NK-92 (cell line): ENCODE measurements at regions not wholly inside any gene's neighbourhood (a gene's known extent, or its start where the extent isn't known, plus 50 kb on each side); places are given as distances from the start of the nearest gene placed in this dataset.

Experiments
- DNase-seq: peaks from one replicate; lab custom pipeline; 2025; ENCODE audit not compliant: unreplicated experiment; lab: John Stamatoyannopoulos, UW

DNA sequence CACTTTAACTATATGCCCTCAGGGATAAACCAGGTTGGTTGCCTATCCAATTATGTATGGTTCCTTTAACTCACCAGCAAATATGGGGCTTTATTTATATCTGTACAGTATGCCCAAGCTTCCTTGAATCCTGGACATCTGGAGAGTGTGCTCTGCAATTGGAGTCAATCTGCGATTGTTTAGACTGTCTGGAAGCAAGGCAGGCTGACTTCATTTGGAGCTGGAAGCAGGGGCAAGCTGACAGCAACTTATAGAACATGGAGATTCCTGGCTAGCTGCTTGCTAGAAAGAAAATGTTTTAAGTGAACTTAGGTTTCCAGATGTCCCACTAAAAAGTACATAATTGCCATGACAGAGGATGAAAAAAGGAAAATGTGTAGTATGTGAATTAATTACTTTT is 63.7 kb upstream of the TPRG1 start:
- no peak for DNase-seq

DNA sequence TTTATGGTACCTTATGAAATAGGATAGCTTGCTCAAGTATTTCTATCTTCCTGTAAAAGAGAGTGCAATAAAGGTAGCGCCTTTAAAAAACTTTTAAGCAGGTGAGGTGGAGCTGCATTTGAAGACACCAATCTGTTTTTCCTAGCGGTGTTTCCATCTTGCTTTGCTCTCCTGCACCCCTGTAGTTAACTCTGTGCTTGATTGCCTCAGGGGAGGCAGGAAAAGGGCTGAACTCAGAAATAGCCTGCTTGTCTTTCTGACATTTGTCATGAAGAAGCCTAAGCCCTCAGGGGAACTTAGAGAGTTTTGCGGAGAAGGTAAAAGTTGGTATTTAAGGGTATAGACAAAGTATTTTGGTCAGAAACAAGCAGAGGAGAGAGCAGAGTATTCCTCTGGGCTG is 63.0 kb upstream of the TPRG1 start:
- no peak for DNase-seq

DNA sequence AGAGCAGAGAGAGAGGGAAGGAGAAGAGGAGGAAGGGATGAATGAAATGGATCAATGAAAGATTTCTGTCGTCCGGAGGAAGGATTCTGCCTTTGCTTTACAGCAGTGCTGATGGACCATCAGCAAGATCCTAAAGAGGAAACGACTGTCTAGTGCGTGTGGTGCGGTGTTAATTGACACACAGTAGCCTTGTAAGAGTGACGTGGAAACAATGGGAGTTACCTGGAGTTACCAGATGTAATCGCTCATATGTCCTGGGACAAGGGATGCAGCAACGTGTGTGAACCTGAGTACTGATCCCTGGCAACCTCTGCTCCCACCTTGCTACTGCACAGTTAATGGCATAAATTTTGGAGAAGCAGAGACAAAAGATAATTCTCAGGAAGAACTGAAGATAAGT is 62.6 kb upstream of the TPRG1 start:
- DNase-seq: no peak

DNA sequence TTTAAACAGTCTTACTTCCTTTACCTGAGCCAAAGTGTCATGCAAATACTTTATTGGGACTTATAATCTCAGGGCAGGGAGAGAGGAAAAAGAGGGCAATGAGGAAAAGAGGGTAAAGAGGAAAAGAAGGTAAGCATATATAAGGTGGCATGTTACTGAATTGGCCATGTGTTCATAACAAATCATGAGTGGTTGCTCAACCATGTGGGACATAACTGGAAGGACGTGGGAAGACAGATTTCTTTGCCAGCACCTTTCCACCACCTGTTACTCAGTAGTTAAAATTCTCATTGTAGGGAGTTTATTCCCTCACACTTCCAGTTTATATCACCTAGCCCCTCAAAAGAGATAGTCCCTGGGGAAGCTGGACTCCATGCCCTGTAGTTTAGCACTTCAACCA is 54.7 kb upstream of the TPRG1 start:
- no peak for DNase-seq

DNA sequence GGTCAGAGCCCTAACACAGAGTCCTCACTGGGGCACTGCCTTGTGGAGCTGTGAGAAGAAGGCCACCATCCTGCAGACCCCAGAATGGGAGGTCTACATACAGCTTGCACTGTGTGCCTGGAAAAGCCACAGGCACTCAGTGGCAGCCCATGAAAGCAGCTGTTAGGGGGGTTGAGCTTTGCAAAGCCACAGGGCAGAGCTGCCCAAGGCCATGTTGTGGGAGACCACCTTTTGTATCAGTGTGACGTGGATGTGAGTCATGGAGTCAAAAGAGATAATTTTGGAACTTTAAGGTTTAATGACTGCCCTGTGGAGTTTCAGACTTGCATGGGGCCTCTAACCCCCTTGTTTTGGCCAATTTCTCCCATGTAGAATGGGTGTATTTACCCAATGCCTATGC is 52.9 kb upstream of the TPRG1 start:
- DNase-seq: no peak

GRCh38 chr3:189119950-189120349 is 51.8 kb upstream of the TPRG1 start:
- DNase-seq: no peak

DNA sequence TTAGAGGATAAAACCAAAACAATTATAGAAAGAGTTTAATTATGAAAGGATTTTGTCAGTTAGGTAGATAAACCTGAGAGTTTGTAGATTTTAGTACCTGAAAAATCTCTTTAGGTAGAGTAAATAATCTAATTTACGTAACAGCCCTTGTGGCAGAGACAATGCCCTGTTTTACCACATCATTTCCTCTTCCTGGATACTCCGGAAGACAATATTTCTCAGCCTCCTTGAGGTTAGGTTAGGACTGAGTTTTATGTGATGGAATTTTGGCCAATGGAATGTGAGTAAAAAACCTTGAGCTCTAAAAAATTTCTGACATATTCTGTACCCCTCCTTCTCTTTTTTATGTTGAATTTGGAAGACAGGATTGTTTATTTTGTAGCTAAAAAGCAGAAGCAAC is 50.7 kb upstream of the TPRG1 start:
- no peak for DNase-seq
